ENCODE measurements at regions not wholly inside any gene's neighbourhood (a gene's known extent, or its start where the extent isn't known, plus 50 kb on each side); places are given as distances from the start of the nearest gene placed in this dataset.

DNA sequence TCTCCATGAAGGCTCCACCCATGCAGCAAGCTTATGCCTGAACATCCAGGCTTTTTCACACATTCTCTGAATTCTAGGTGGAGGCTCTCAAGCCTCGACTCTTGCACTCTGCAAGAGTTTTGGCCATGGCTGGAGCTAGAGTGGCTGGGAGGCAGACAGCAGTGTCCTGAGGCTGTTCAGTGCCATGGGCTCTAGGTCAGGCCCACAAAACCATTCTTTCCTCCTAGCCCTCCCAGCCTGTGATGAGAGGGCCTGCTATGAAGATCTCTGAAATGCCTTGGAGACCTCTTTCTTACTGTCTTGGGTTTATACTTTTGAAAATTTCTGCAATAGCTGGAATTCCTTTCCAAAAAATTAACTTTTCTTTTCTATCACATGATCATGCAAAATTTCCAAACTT, 210.7 kb downstream of the RND3 start (continued):
- TF ChIP-seq, protein P1, sequence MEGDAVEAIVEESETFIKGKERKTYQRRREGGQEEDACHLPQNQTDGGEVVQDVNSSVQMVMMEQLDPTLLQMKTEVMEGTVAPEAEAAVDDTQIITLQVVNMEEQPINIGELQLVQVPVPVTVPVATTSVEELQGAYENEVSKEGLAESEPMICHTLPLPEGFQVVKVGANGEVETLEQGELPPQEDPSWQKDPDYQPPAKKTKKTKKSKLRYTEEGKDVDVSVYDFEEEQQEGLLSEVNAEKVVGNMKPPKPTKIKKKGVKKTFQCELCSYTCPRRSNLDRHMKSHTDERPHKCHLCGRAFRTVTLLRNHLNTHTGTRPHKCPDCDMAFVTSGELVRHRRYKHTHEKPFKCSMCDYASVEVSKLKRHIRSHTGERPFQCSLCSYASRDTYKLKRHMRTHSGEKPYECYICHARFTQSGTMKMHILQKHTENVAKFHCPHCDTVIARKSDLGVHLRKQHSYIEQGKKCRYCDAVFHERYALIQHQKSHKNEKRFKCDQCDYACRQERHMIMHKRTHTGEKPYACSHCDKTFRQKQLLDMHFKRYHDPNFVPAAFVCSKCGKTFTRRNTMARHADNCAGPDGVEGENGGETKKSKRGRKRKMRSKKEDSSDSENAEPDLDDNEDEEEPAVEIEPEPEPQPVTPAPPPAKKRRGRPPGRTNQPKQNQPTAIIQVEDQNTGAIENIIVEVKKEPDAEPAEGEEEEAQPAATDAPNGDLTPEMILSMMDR (IDR thresholded peaks at IDR 0.05), result no peak
- TF ChIP-seq NFIC (IDR thresholded peaks at IDR 0.05; ENCODE audit: borderline replicate concordance) (no peak), CHD2 (IDR thresholded peaks at IDR 0.05; ENCODE audit: low read length, partially characterized antibody) (no peak), USF1 (IDR thresholded peaks at IDR 0.05; ENCODE audit: borderline replicate concordance, low read depth) (no peak), SMC3 (IDR thresholded peaks at IDR 0.05; ENCODE audit: low read depth, low read length) (no peak), FOXM1 (IDR thresholded peaks at IDR 0.05; ENCODE audit: low read depth) (no peak)
- TF ChIP-seq, protein P2, sequence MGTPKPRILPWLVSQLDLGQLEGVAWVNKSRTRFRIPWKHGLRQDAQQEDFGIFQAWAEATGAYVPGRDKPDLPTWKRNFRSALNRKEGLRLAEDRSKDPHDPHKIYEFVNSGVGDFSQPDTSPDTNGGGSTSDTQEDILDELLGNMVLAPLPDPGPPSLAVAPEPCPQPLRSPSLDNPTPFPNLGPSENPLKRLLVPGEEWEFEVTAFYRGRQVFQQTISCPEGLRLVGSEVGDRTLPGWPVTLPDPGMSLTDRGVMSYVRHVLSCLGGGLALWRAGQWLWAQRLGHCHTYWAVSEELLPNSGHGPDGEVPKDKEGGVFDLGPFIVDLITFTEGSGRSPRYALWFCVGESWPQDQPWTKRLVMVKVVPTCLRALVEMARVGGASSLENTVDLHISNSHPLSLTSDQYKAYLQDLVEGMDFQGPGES (IDR thresholded peaks at IDR 0.05; ENCODE audit: low read depth, low read length), result no peak

DNA sequence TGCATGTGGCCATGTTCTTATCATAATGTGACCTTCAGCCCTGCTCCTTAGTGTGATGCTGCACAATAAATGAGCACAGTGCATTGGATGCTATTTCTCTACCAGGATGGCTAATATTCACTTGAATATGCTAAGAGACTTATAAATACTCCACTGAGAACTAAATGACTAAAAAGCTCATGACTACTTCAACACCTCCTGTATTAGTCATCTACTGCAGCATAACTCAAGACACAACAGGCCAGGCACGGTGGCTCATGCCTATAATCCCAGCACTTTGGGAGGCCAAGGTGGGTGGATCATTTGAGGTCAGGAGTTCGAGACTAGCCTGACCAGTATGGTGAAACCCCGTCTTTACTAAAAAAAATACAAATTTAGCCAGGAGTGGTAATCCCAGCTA, 213.4 kb downstream of the RND3 start:
- Histone ChIP-seq H3K27me3 (ENCODE audit: insufficient read depth) (no peaks in the 10 kb centered on the region), H3K27ac (ENCODE audit: low read depth in 2 of 2, low read length in 1 of 2) (no peak overlapping the region), H3F3A (replicated peaks; ENCODE audit: insufficient read depth) (peaks cover 9% of the 10 kb centered on the region), H3K9me2 (no peaks in the 10 kb centered on the region), H3K79me2 (ENCODE audit: insufficient read depth) (no peaks in the 10 kb centered on the region), H3K9ac (no peak overlapping the region), H3K36me3 (replicated peaks in 1 of 2; ENCODE audit: control insufficient read depth in 1 of 2, insufficient read depth in 2 of 2, low read length in 1 of 2) (no peaks in the 10 kb centered on the region), H3K4me2 (no peak overlapping the region), H3K4me3 (ENCODE audit: low read depth in 2 of 2, low read length in 1 of 2) (no peak overlapping the region), H3K9me3 (no peaks in the 10 kb centered on the region), H4K20me1 (ENCODE audit: insufficient read depth) (no peaks in the 10 kb centered on the region), H3K4me1 (ENCODE audit: control insufficient read depth in 1 of 2, insufficient read depth in 2 of 2, low read depth in 1 of 2, low read length in 1 of 2) (peaks cover 0 to 3% of the 10 kb centered on the region in 2 experiments; a peak in 1 of 4 replicates), H2AFZ (ENCODE audit: low read depth) (no peak overlapping the region)
- TF ChIP-seq GABPA (IDR thresholded peaks at IDR 0.05; ENCODE audit: low read depth) (no peak), FOXJ3 (CRISPR knock-in tag; IDR thresholded peaks at IDR 0.05) (no peak), NFIC (IDR thresholded peaks at IDR 0.05; ENCODE audit: borderline replicate concordance) (no peak), TAF1 (IDR thresholded peaks at IDR 0.05; ENCODE audit: borderline replicate concordance, low read depth, low read length) (no peak), MAX (IDR thresholded peaks at IDR 0.05; ENCODE audit: low read depth) (no peak), GATA2 (CRISPR knock-in tag; IDR thresholded peaks at IDR 0.05) (no peak), TEAD4 (IDR thresholded peaks at IDR 0.05; ENCODE audit: borderline replicate concordance, insufficient read depth) (no peak), ELF1 (IDR thresholded peaks at IDR 0.05) (no peak), TCF12 (IDR thresholded peaks at IDR 0.05) (no peak), YY1 (IDR thresholded peaks at IDR 0.05; ENCODE audit: low read depth) (no peak), USF1 (IDR thresholded peaks at IDR 0.05; ENCODE audit: borderline replicate concordance, low read depth) (no peak), RAD21 (IDR thresholded peaks at IDR 0.05; ENCODE audit: low read length) (no peak)
- TF ChIP-seq, protein P3, sequence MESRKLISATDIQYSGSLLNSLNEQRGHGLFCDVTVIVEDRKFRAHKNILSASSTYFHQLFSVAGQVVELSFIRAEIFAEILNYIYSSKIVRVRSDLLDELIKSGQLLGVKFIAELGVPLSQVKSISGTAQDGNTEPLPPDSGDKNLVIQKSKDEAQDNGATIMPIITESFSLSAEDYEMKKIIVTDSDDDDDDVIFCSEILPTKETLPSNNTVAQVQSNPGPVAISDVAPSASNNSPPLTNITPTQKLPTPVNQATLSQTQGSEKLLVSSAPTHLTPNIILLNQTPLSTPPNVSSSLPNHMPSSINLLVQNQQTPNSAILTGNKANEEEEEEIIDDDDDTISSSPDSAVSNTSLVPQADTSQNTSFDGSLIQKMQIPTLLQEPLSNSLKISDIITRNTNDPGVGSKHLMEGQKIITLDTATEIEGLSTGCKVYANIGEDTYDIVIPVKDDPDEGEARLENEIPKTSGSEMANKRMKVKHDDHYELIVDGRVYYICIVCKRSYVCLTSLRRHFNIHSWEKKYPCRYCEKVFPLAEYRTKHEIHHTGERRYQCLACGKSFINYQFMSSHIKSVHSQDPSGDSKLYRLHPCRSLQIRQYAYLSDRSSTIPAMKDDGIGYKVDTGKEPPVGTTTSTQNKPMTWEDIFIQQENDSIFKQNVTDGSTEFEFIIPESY (IDR thresholded peaks at IDR 0.05; ENCODE audit: borderline replicate concordance, low read depth), result no peak
- TF ChIP-seq, protein P4, sequence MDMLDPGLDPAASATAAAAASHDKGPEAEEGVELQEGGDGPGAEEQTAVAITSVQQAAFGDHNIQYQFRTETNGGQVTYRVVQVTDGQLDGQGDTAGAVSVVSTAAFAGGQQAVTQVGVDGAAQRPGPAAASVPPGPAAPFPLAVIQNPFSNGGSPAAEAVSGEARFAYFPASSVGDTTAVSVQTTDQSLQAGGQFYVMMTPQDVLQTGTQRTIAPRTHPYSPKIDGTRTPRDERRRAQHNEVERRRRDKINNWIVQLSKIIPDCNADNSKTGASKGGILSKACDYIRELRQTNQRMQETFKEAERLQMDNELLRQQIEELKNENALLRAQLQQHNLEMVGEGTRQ (IDR thresholded peaks at IDR 0.05; ENCODE audit: borderline replicate concordance, low read depth, low read length), result no peak
- TF ChIP-seq, protein P5, sequence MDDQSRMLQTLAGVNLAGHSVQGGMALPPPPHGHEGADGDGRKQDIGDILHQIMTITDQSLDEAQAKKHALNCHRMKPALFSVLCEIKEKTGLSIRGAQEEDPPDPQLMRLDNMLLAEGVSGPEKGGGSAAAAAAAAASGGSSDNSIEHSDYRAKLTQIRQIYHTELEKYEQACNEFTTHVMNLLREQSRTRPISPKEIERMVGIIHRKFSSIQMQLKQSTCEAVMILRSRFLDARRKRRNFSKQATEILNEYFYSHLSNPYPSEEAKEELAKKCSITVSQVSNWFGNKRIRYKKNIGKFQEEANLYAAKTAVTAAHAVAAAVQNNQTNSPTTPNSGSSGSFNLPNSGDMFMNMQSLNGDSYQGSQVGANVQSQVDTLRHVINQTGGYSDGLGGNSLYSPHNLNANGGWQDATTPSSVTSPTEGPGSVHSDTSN (IDR thresholded peaks at IDR 0.05), result no peak
- ChIA-PET POLR2A (no interaction called here), CTCF (interaction anchor here (1.2 kb wide), 1 partner anchor 10 kb away, joined by 3 read pairs; no protein-coding TSS in a partner anchor)
- 59% methylated on average over 3 of the region's 3 CpGs for WGBS (ENCODE audit: low lambda C conversion rate)
- DNase-seq, result no peak
